OCI-LY7 (cell line): ENCODE measurements at regions not wholly inside any gene's neighbourhood (a gene's known extent, or its start where the extent isn't known, plus 50 kb on each side); places are given as distances from the start of the nearest gene placed in this dataset.

Experiments used
- CTCF ChIP-seq: fragments of 200-600 bp; sonication (generic); conservative IDR thresholded peaks from 2 replicates; pipeline ENCODE4 v1.5.1; 2014; ENCODE audit warnings: mild to moderate bottlenecking, antibody characterized with exemption, low read length, moderate library complexity, mixed read lengths
- EZH2phosphoT487 ChIP-seq: fragments of 200-600 bp; sonication (generic); IDR thresholded peaks from 2 replicates; pipeline ENCODE4 v1.6.1; 2018; ENCODE audit warnings: low read depth, borderline replicate concordance, mild to moderate bottlenecking, mixed run types, antibody characterized with exemption, low read length, moderate library complexity, mixed read lengths

DNA sequence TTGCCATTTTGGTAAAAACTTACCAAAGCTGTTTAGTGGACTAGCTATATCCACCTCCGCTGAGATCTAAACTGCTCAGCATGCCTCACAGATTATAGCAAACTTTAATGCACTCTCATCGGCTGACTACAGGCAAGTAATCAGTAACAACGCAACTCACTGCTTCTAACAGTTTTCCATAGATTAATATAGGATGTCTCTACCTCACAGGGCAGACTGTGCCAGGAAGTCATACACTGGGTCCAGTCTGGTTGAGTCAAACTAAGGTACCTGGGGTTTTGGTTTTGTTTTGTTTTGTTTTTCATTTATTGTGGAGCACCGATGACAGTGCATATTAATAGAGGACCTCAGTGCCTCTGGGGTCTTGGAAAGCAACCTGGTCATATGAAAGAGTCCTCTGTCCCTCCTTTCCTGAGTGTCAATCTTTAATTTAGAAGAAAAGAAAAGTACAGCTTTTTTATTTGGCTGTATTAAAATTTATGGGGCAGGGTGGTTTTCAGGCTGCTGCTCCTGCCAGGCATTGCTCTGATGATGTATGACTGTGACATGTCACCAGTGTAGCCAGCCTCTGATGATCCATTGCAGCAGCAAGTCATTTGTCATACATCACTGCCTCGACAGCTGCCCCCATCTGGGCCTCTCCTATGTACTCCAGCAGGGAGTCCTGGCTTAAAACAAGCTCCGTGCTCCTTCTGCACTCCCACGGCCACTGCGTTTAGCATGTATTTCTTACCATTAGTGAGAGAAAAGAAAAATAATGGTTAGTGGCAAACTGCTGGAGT, 854.1 kb downstream of the KCNJ2 start:
- TF ChIP-seq CTCF (no peak), EZH2phosphoT487 (no peak)
